ENCODE measurements at regions not wholly inside any gene's neighbourhood (a gene's known extent, or its start where the extent isn't known, plus 50 kb on each side); places are given as distances from the start of the nearest gene placed in this dataset.
A peak's percentile ranks its signal among the peaks of the same experiment; 100 is the strongest.

GRCh38 chr10:128178302-128178958 lies 52.2 kb upstream of the MKI67 start:
- TF ChIP-seq CTCF (IDR thresholded peaks at IDR 0.05; ENCODE audit: low read depth, low read length), result peak; percentile 61
- peak; percentile 27 to 36 for DNase-seq (ENCODE audit: low read depth in 2 of 2)
- no peak overlapping the region for H3K4me3 ChIP-seq (replicated peaks in 1 of 2; ENCODE audit: low read depth in 2 of 2, low read length in 2 of 2)

GRCh38 chr10:128180843-128181242 lies 54.6 kb upstream of the MKI67 start:
- H3K4me3 ChIP-seq (replicated peaks in 1 of 2; ENCODE audit: low read depth in 2 of 2, low read length in 2 of 2), result no peak overlapping the region

GRCh38 chr10:128185627-128186026 lies 59.4 kb upstream of the MKI67 start:
- TF ChIP-seq CTCF (IDR thresholded peaks at IDR 0.05; ENCODE audit: low read depth, low read length), result no peak
- no peak for DNase-seq (ENCODE audit: low read depth in 2 of 2)
- H3K4me3 ChIP-seq (replicated peaks in 1 of 2; ENCODE audit: low read depth in 2 of 2, low read length in 2 of 2), result no peak overlapping the region

More at GRCh38 chr10:128180843-128181242, 54.6 kb upstream of the MKI67 start:
- TF ChIP-seq CTCF (IDR thresholded peaks at IDR 0.05; ENCODE audit: low read depth, low read length), result no peak
- DNase-seq (ENCODE audit: low read depth in 2 of 2), result no peak

GRCh38 chr10:128186959-128187787 lies 61.0 kb upstream of the MKI67 start:
- no peak for DNase-seq (ENCODE audit: low read depth in 2 of 2)
- H3K4me3 ChIP-seq (replicated peaks in 1 of 2; ENCODE audit: low read depth in 2 of 2, low read length in 2 of 2), result no peak overlapping the region
- TF ChIP-seq CTCF (IDR thresholded peaks at IDR 0.05; ENCODE audit: low read depth, low read length), result no peak

GRCh38 chr10:128187788-128188185 lies 61.6 kb upstream of the MKI67 start:
- H3K4me3 ChIP-seq (replicated peaks in 1 of 2; ENCODE audit: low read depth in 2 of 2, low read length in 2 of 2), result no peak overlapping the region
- DNase-seq (ENCODE audit: low read depth in 2 of 2), result no peak
- no peak for TF ChIP-seq CTCF (IDR thresholded peaks at IDR 0.05; ENCODE audit: low read depth, low read length)

- DNase-seq (ENCODE audit: low read depth in 2 of 2), result no peak
- no peak for TF ChIP-seq CTCF (IDR thresholded peaks at IDR 0.05; ENCODE audit: low read depth, low read length)
- no peak overlapping the region for H3K4me3 ChIP-seq (replicated peaks in 1 of 2; ENCODE audit: low read depth in 2 of 2, low read length in 2 of 2)
Measured at GRCh38 chr10:128189176-128189575, 63.0 kb upstream of the MKI67 start.
